IMR-90 (cell line): ENCODE measurements at regions not wholly inside any gene's neighbourhood (a gene's known extent, or its start where the extent isn't known, plus 50 kb on each side); places are given as distances from the start of the nearest gene placed in this dataset.

Experiments used
- ATAC-seq: fragments of 200-7000 bp; cut with Tn5 transposase; 2 replicates; pipeline ENCODE4 v1.9.1; 2020; ENCODE audit warnings: low read depth, mild to moderate bottlenecking, moderate library complexity
- BruUV-seq: library from RNA; stranded (reverse); fragments of 400-500 nt; replicated peaks from 2 replicates; lab custom pipeline; 2021; lab: Mats Ljungman, UMichigan
- CTCF ChIA-PET: fragments of 300-600 bp; formaldehyde crosslinking; extraction: SDS; loops from one replicate; lab custom pipeline; 2021; ENCODE audit warnings: antibody characterized with exemption; lab: Yijun Ruan, JAX
- POLR2A ChIA-PET: fragments of 300-600 bp; sonication (Branson Sonifier 250); formaldehyde crosslinking; loops from one replicate; lab custom pipeline; 2022; ENCODE audit warnings: antibody characterized with exemption; ENCODE audit not compliant: unreplicated experiment; lab: Charles Lee
- DNase-seq: peaks from one replicate; pipeline ENCODE4 v3.0.0; 2013
- H2AFZ ChIP-seq: replicated peaks from 2 replicates; pipeline ENCODE3; 2013; ENCODE audit warnings: low read length, mild to moderate bottlenecking; ENCODE audit not compliant: poor library complexity
- H2AK5ac ChIP-seq: 2 replicates; pipeline ENCODE4 v1.6.1; 2013; ENCODE audit warnings: low read depth, low read length, inconsistent platforms
- H2AK9ac ChIP-seq: replicated peaks from 2 replicates; pipeline ENCODE3; 2013; ENCODE audit warnings: mild to moderate bottlenecking, low read depth, low read length, moderate library complexity; ENCODE audit not compliant: poor library complexity
- H2BK120ac ChIP-seq: 2 replicates; pipeline ENCODE4 v1.6.1; 2013; ENCODE audit warnings: low read depth, low read length, inconsistent platforms
- H2BK15ac ChIP-seq: 3 replicates; pipeline ENCODE4 v1.6.1; 2013; ENCODE audit warnings: low read depth, low read length, inconsistent platforms
- H2BK20ac ChIP-seq: 2 replicates; pipeline ENCODE4 v1.6.1; 2013; ENCODE audit warnings: low read depth, mild to moderate bottlenecking, inconsistent platforms, low read length, moderate library complexity
- H2BK5ac ChIP-seq: 2 replicates; pipeline ENCODE4 v1.6.1; 2013; ENCODE audit warnings: mild to moderate bottlenecking, low read depth, low read length, inconsistent platforms; ENCODE audit not compliant: poor library complexity, severe bottlenecking
- H3K14ac ChIP-seq: replicated peaks from 2 replicates; pipeline ENCODE4 v1.6.1; 2013; ENCODE audit warnings: low read depth, low read length, inconsistent platforms
- H3K18ac ChIP-seq: 2 replicates; pipeline ENCODE4 v1.6.1; 2013; ENCODE audit warnings: low read depth, low read length, control low read depth
- H3K23ac ChIP-seq: 2 replicates; pipeline ENCODE4 v1.6.1; 2013; ENCODE audit warnings: low read depth, low read length, inconsistent platforms
- H3K27ac ChIP-seq: 2 replicates; pipeline ENCODE4 v1.5.1; 2013; ENCODE audit warnings: mild to moderate bottlenecking, control low read depth, low read length; ENCODE audit not compliant: insufficient read depth
- H3K27me3 ChIP-seq: 2 replicates; pipeline ENCODE4 v1.6.1; 2013; ENCODE audit warnings: low read length; ENCODE audit not compliant: control insufficient read depth, insufficient read depth
- H3K36me3 ChIP-seq: 2 replicates; pipeline ENCODE4 v1.6.1; 2013; ENCODE audit warnings: low read length, mixed read lengths; ENCODE audit not compliant: control insufficient read depth, insufficient read depth
- H3K4ac ChIP-seq: 2 replicates; pipeline ENCODE4 v1.6.1; 2013; ENCODE audit warnings: low read depth, low read length, inconsistent platforms
- H3K4me1 ChIP-seq: 2 replicates; pipeline ENCODE4 v1.6.1; 2013; ENCODE audit warnings: low read length, mixed read lengths; ENCODE audit not compliant: control insufficient read depth, insufficient read depth
- H3K4me2 ChIP-seq: 2 replicates; pipeline ENCODE4 v1.6.1; 2013; ENCODE audit warnings: low read depth, mild to moderate bottlenecking, control low read depth, low read length, moderate library complexity
- H3K4me3 ChIP-seq: 2 replicates; pipeline ENCODE4 v1.5.1; 2013; ENCODE audit warnings: low read depth, mild to moderate bottlenecking, control low read depth, low read length, moderate library complexity; ENCODE audit not compliant: insufficient read depth
- H3K56ac ChIP-seq: 2 replicates; pipeline ENCODE4 v1.6.1; 2013; ENCODE audit warnings: low read length, inconsistent platforms; ENCODE audit not compliant: insufficient read depth; ENCODE audit errors: extremely low read depth
- H3K79me1 ChIP-seq, 2 experiments: 2 replicates each; pipeline ENCODE4 v1.6.1; 2013; ENCODE audit warnings: low read length in 2 of 2, inconsistent platforms in 1 of 2, low read depth in 1 of 2
- H3K9ac ChIP-seq: 2 replicates; pipeline ENCODE4 v1.6.1; 2013; ENCODE audit warnings: low read depth, low read length, control low read depth
- H3K9me1 ChIP-seq: 2 replicates; pipeline ENCODE4 v1.6.1; 2013; ENCODE audit warnings: low read length, inconsistent platforms; ENCODE audit not compliant: insufficient read depth
- H3K9me3 ChIP-seq: 2 replicates; pipeline ENCODE4 v1.6.1; 2013; ENCODE audit warnings: low read length; ENCODE audit not compliant: control insufficient read depth, insufficient read depth
- H4K20me1 ChIP-seq: 2 replicates; pipeline ENCODE4 v1.6.1; 2013; ENCODE audit warnings: low read length, inconsistent platforms; ENCODE audit not compliant: insufficient read depth
- H4K5ac ChIP-seq: 2 replicates; pipeline ENCODE4 v1.6.1; 2013; ENCODE audit warnings: mild to moderate bottlenecking, low read depth, low read length, control low read depth
- H4K8ac ChIP-seq, 2 experiments: 2 replicates each; pipeline ENCODE4 v1.6.1; 2013; ENCODE audit warnings: low read depth in 2 of 2, low read length in 2 of 2, control low read depth in 1 of 2, inconsistent platforms in 1 of 2
- H4K91ac ChIP-seq: 2 replicates; pipeline ENCODE4 v1.6.1; 2013; ENCODE audit warnings: low read depth, low read length, inconsistent platforms; ENCODE audit not compliant: insufficient read depth
- BHLHE40 ChIP-seq: fragments of 150-350 bp; IDR thresholded peaks from 2 replicates; pipeline ENCODE4 v1.6.1; 2016; ENCODE audit warnings: mild to moderate bottlenecking, low read depth, low read length
- CEBPB ChIP-seq: IDR thresholded peaks from 2 replicates; pipeline ENCODE4 v1.6.1; 2012; ENCODE audit warnings: low read depth, low read length, improper control_type of control experiment
- CHD1 ChIP-seq: IDR thresholded peaks from 2 replicates; pipeline ENCODE4 v1.6.1; 2012; ENCODE audit warnings: low read depth, low read length, improper control_type of control experiment
- CTCF ChIP-seq: conservative IDR thresholded peaks from 2 replicates; pipeline ENCODE4 v1.5.1; 2012; ENCODE audit warnings: mild to moderate bottlenecking, low read depth, low read length, improper control_type of control experiment
- ELK1 ChIP-seq: fragments of 150-350 bp; IDR thresholded peaks from 2 replicates; pipeline ENCODE4 v1.6.1; 2016; ENCODE audit warnings: low read depth, mild to moderate bottlenecking, low read length, moderate library complexity, borderline replicate concordance
- FOS ChIP-seq: fragments of 150-350 bp; IDR thresholded peaks from 2 replicates; pipeline ENCODE4 v1.6.1; 2016; ENCODE audit warnings: low read depth, low read length
- MAFK ChIP-seq: IDR thresholded peaks from 2 replicates; pipeline ENCODE4 v1.6.1; 2012; ENCODE audit warnings: low read depth, low read length, improper control_type of control experiment
- MAZ ChIP-seq: IDR thresholded peaks from 2 replicates; pipeline ENCODE4 v1.6.1; 2012; ENCODE audit warnings: low read depth, mild to moderate bottlenecking, low read length, improper control_type of control experiment, moderate library complexity, borderline replicate concordance
- MXI1 ChIP-seq: IDR thresholded peaks from 2 replicates; pipeline ENCODE4 v1.6.1; 2012; ENCODE audit warnings: low read depth, mild to moderate bottlenecking, low read length, moderate library complexity, borderline replicate concordance
- NFE2L2 ChIP-seq: fragments of 150-350 bp; IDR thresholded peaks from 2 replicates; pipeline ENCODE4 v1.6.1; 2016; ENCODE audit warnings: low read depth, mild to moderate bottlenecking, low read length
- POLR2A ChIP-seq: IDR thresholded peaks from 2 replicates; pipeline ENCODE4 v1.6.1; 2012; ENCODE audit warnings: mild to moderate bottlenecking, low read depth, low read length
- RAD21 ChIP-seq: IDR thresholded peaks from 2 replicates; pipeline ENCODE4 v1.6.1; 2012; ENCODE audit warnings: low read length, improper control_type of control experiment
- RCOR1 ChIP-seq: IDR thresholded peaks from 2 replicates; pipeline ENCODE4 v1.6.1; 2012; ENCODE audit warnings: mild to moderate bottlenecking, low read length, improper control_type of control experiment; ENCODE audit not compliant: insufficient replicate concordance
- RFX5 ChIP-seq: IDR thresholded peaks from 2 replicates; pipeline ENCODE4 v1.8.0; 2012; ENCODE audit warnings: low read depth, mild to moderate bottlenecking, low read length, moderate library complexity
- SMC3 ChIP-seq: fragments of 150-350 bp; IDR thresholded peaks from 2 replicates; pipeline ENCODE4 v1.6.1; 2016; ENCODE audit warnings: low read depth, mild to moderate bottlenecking, antibody characterized with exemption, low read length, moderate library complexity
- USF2 ChIP-seq: fragments of 150-350 bp; IDR thresholded peaks from 2 replicates; pipeline ENCODE4 v1.6.1; 2017; ENCODE audit warnings: mild to moderate bottlenecking, antibody characterized with exemption, low read length, low read depth
- WGBS, 2 experiments: methylation state at CpG; one replicate each; pipeline versions ENCODE4 v1.1.5 to v1.1.7; 2013; ENCODE audit warnings: missing lambda C conversion rate in 2 of 2; ENCODE audit not compliant: insufficient read length in 1 of 2; ENCODE audit errors: extremely low coverage in 2 of 2; 5-methylcytosine and 5-hydroxymethylcytosine counted together
- dilution Hi-C: fragments of 300-500 bp; cut with HindIII; formaldehyde crosslinking; loops from one replicate; pipeline ENCODE4 v1.14.3; 2018; ENCODE audit warnings: low sequenced_read_pairs; ENCODE audit not compliant: unreplicated experiment
- in situ Hi-C: fragments of 300-500 bp; cut with MboI; formaldehyde crosslinking; loops from 3 replicates; pipeline ENCODE4 v1.14.3; 2019; ENCODE audit warnings: low sequenced_read_pairs, inconsistent platforms, mixed read lengths
- intact Hi-C: fragments of 100-400 bp; cut with micrococcal nuclease; formaldehyde crosslinking; loops from 2 replicates; pipeline ENCODE4 v1.10.0; 2022

GRCh38 chr6:139595183-139595582 lies 220.7 kb upstream of the CITED2 start:
- H4K91ac ChIP-seq: no peak overlapping the region; the same call in 1 of the 2 replicates
- H3K9me1 ChIP-seq: no peaks in the 10 kb centered on the region
- in situ Hi-C loops (loop anchor here (5.0 to 10.0 kb wide), 2 partner anchors 223 to 460 kb away; partner anchors contain the start of gene CITED2), dilution Hi-C loops (no loop called here), intact Hi-C loops (loop anchor here (5.0 to 10.0 kb wide), 6 partner anchors 152 to 467 kb away; no protein-coding TSS in a partner anchor)
- H3K14ac ChIP-seq: peak overlapping the region; percentile 51; the same call in 1 of the 2 replicates
- peak overlapping the region; percentile 33; the same call in 1 of the 2 replicates for H2AK5ac ChIP-seq
- H3K4ac ChIP-seq: peak overlapping the region; percentile 41; the same call in 1 of the 2 replicates
- no peak overlapping the region for H3K4me2 ChIP-seq
- no peak overlapping the region for H2BK20ac ChIP-seq
- H4K5ac ChIP-seq: no peak overlapping the region; the same call in 1 of the 2 replicates
- CTCF ChIA-PET: interaction anchor here (2.9 kb wide), 1 partner anchor 226 kb away, joined by 10 read pairs; no protein-coding TSS in a partner anchor
- H3K56ac ChIP-seq: no peak overlapping the region
- H3K27me3 ChIP-seq: no peaks in the 10 kb centered on the region
- H3K4me1 ChIP-seq: peaks cover 13% of the 10 kb centered on the region
- H3K36me3 ChIP-seq: no peaks in the 10 kb centered on the region
- no peak overlapping the region for H3K27ac ChIP-seq
- 0 out of 3 replicates have a peak overlapping the region, but pooled peaks have one; percentile 11 for H2BK15ac ChIP-seq
- no peak overlapping the region for H2AK9ac ChIP-seq
- ATAC-seq (no peak), DNase-seq (peak; percentile 65)
- no peak overlapping the region for H3K4me3 ChIP-seq
- H3K9me3 ChIP-seq: no peaks in the 10 kb centered on the region
- no peaks in the 10 kb centered on the region for H3K79me1 ChIP-seq
- POLR2A ChIA-PET: interaction anchor here (0.6 to 1.0 kb wide), 2 partner anchors 221 to 1997 kb away, joined by 3 to 4 read pairs; partner anchors contain the start of gene CITED2
- H3K9ac ChIP-seq: no peak overlapping the region
- H4K20me1 ChIP-seq: no peaks in the 10 kb centered on the region
- H3K18ac ChIP-seq: peak overlapping the region; percentile 67
- H3K23ac ChIP-seq: no peak overlapping the region
- H2AFZ ChIP-seq: no peak overlapping the region
- no peak overlapping the region for H2BK5ac ChIP-seq
- H2BK120ac ChIP-seq: peak overlapping the region; percentile 31; the same call in 1 of the 2 replicates
- no CpG with 5 or more reads among the region's 3 CpGs for WGBS, 2 experiments
- H4K8ac ChIP-seq: peak overlapping the region in 1 of 2 experiments; percentile 36; a peak in 1 of 4 replicates
- TF ChIP-seq ELK1 (no peak), MAZ (no peak), RFX5 (no peak), BHLHE40 (no peak), MXI1 (no peak), CHD1 (no peak), SMC3 (no peak), FOS (no peak), RAD21 (no peak), POLR2A (no peak), USF2 (no peak), MAFK (no peak), CTCF (no peak), RCOR1 (no peak), CEBPB (no peak), NFE2L2 (no peak)
- BruUV-seq: no TSS peak
